HG03354 (cell line): ENCODE measurements at regions not wholly inside any gene's neighbourhood (a gene's known extent, or its start where the extent isn't known, plus 50 kb on each side); places are given as distances from the start of the nearest gene placed in this dataset.

ENCODE experiments used
- ATAC-seq: cut with Tn5 transposase; IDR thresholded peaks from one replicate; pipeline ENCODE4 v1.9.1; 2021; ENCODE audit warnings: mild to moderate bottlenecking; ENCODE audit not compliant: unreplicated experiment, poor library complexity, severe bottlenecking

- no peak for ATAC-seq
Observed at GRCh38 chr2:129231924-129232323, 747.5 kb upstream of the RAB6C start.

- ATAC-seq = no peak
Observed at GRCh38 chr2:129233166-129233565, 746.3 kb upstream of the RAB6C start.

GRCh38 chr2:129233751-129234406, 745.6 kb upstream of the RAB6C start:
- no peak for ATAC-seq

- ATAC-seq = no peak
Observed at GRCh38 chr2:129236601-129237000, 742.9 kb upstream of the RAB6C start.

- no peak for ATAC-seq
Observed at GRCh38 chr2:129237966-129238725, 741.3 kb upstream of the RAB6C start.

- ATAC-seq = no peak
Observed at GRCh38 chr2:129239141-129239540, 740.3 kb upstream of the RAB6C start.

GRCh38 chr2:129240061-129240460, 739.4 kb upstream of the RAB6C start:
- no peak for ATAC-seq

- ATAC-seq = no peak
Observed at GRCh38 chr2:129242269-129242668, 737.2 kb upstream of the RAB6C start.

GRCh38 chr2:129247751-129248150, 731.7 kb upstream of the RAB6C start:
- ATAC-seq = no peak

- ATAC-seq = no peak
Observed at GRCh38 chr2:129248198-129248597, 731.3 kb upstream of the RAB6C start.

GRCh38 chr2:129252781-129253460, 726.5 kb upstream of the RAB6C start:
- ATAC-seq = no peak

GRCh38 chr2:129253461-129253812, 726.0 kb upstream of the RAB6C start:
- no peak for ATAC-seq

GRCh38 chr2:129254718-129255117, 724.7 kb upstream of the RAB6C start:
- ATAC-seq = no peak

- no peak for ATAC-seq
Observed at GRCh38 chr2:129255610-129256313, 723.7 kb upstream of the RAB6C start.

- ATAC-seq = no peak
Observed at GRCh38 chr2:129256642-129257041, 722.8 kb upstream of the RAB6C start.

GRCh38 chr2:129262934-129263333, 716.5 kb upstream of the RAB6C start:
- ATAC-seq = no peak

- ATAC-seq = no peak
Observed at GRCh38 chr2:129263939-129264338, 715.5 kb upstream of the RAB6C start.

- no peak for ATAC-seq
Observed at GRCh38 chr2:129267559-129267958, 711.9 kb upstream of the RAB6C start.

GRCh38 chr2:129273266-129274037, 706.0 kb upstream of the RAB6C start:
- ATAC-seq = no peak

GRCh38 chr2:129274038-129274415, 705.4 kb upstream of the RAB6C start:
- ATAC-seq = no peak
